WTC11 (cell line): ENCODE measurements at regions not wholly inside any gene's neighbourhood (a gene's known extent, or its start where the extent isn't known, plus 50 kb on each side); places are given as distances from the start of the nearest gene placed in this dataset.

Experiments
- ATAC-seq: fragments of 200-7000 bp; cut with Tn5 transposase; 2 replicates; pipeline ENCODE4 v1.10.0; 2021; ENCODE audit warnings: mild to moderate bottlenecking, moderate library complexity
- CTCF ChIA-PET: fragments of 300-600 bp; sonication (Branson Sonifier 250); formaldehyde crosslinking; loops from one replicate; lab custom pipeline; 2021; ENCODE audit warnings: antibody characterized with exemption; lab: Charles Lee
- POLR2A ChIA-PET: fragments of 350-600 bp; sonication (Branson Sonifier 250); formaldehyde crosslinking; loops from one replicate; lab custom pipeline; 2021; ENCODE audit warnings: antibody characterized with exemption; lab: Charles Lee
- DNase-seq: peaks from one replicate; pipeline ENCODE4 v3.0.0; 2021; ENCODE audit warnings: low spot score
- H3K27ac Mint-ChIP-seq: 2 replicates; pipeline ENCODE4 v1.8.0; 2021; ENCODE audit warnings: mixed read lengths
- H3K27me3 Mint-ChIP-seq: 2 replicates; pipeline ENCODE4 v1.8.0; 2021; ENCODE audit warnings: low read depth, mild to moderate bottlenecking, moderate library complexity, mixed read lengths
- H3K36me3 Mint-ChIP-seq: 2 replicates; pipeline ENCODE4 v1.8.0; 2021; ENCODE audit warnings: mixed read lengths
- H3K4me1 Mint-ChIP-seq: 2 replicates; pipeline ENCODE4 v1.8.0; 2022; ENCODE audit warnings: mixed read lengths
- H3K4me3 Mint-ChIP-seq: 2 replicates; pipeline ENCODE4 v1.8.0; 2021; ENCODE audit warnings: mild to moderate bottlenecking, moderate library complexity, mixed read lengths
- H3K9me3 Mint-ChIP-seq: 2 replicates; pipeline ENCODE4 v1.8.0; 2021; ENCODE audit warnings: mixed read lengths
- CREB1 ChIP-seq: sonication (generic); formaldehyde crosslinking; IDR thresholded peaks from 2 replicates; pipeline ENCODE4 v1.8.0; 2023; ENCODE audit warnings: mild to moderate bottlenecking, missing genetic modification reagents
- EMX1 ChIP-seq: fragments of 250-450 bp; sonication (Bioruptor Pico); IDR thresholded peaks from 2 replicates; pipeline ENCODE4 v1.8.0; 2021; ENCODE audit warnings: mild to moderate bottlenecking
- FOXK1 ChIP-seq: sonication (generic); formaldehyde crosslinking; IDR thresholded peaks from 2 replicates; pipeline ENCODE4 v1.8.0; 2022; ENCODE audit warnings: mild to moderate bottlenecking, moderate library complexity, missing genetic modification reagents
- GRHL2 ChIP-seq: fragments of 250-450 bp; sonication (Bioruptor Pico); IDR thresholded peaks from 2 replicates; pipeline ENCODE4 v1.8.0; 2022; ENCODE audit warnings: mild to moderate bottlenecking, moderate library complexity; ENCODE audit not compliant: insufficient replicate concordance, severe bottlenecking
- OVOL2 ChIP-seq: fragments of 250-450 bp; sonication (Bioruptor Pico); IDR thresholded peaks from 2 replicates; pipeline ENCODE4 v1.9.0; 2021; ENCODE audit warnings: mild to moderate bottlenecking, borderline replicate concordance
- SOX15 ChIP-seq: fragments of 250-450 bp; sonication (Bioruptor Pico); IDR thresholded peaks from 2 replicates; pipeline ENCODE4 v1.9.0; 2021; ENCODE audit warnings: mild to moderate bottlenecking
- TCF7 ChIP-seq: sonication (generic); formaldehyde crosslinking; IDR thresholded peaks from 2 replicates; pipeline ENCODE4 v1.8.0; 2022; ENCODE audit warnings: mild to moderate bottlenecking, low read depth, missing genetic modification reagents, moderate library complexity
- ZNF138 ChIP-seq: sonication (generic); formaldehyde crosslinking; conservative IDR thresholded peaks from 2 replicates; pipeline ENCODE4 v1.8.1; 2022; ENCODE audit warnings: mild to moderate bottlenecking, moderate library complexity, missing genetic modification reagents
- ZNF232 ChIP-seq: sonication (generic); formaldehyde crosslinking; IDR thresholded peaks from 2 replicates; pipeline ENCODE4 v1.8.0; 2022; ENCODE audit warnings: mild to moderate bottlenecking, missing genetic modification reagents
- ZNF396 ChIP-seq: fragments of 250-450 bp; sonication (Bioruptor Pico); IDR thresholded peaks from 2 replicates; pipeline ENCODE4 v1.8.0; 2021; ENCODE audit warnings: mild to moderate bottlenecking, moderate library complexity, borderline replicate concordance
- ZNF512 ChIP-seq: sonication (generic); formaldehyde crosslinking; IDR thresholded peaks from 2 replicates; pipeline ENCODE4 v1.8.1; 2022; ENCODE audit warnings: missing genetic modification reagents, borderline replicate concordance
- TF ChIP-seq, protein P1 (sequence below): sonication (generic); formaldehyde crosslinking; IDR thresholded peaks from 2 replicates; pipeline ENCODE4 v1.8.1; 2023; ENCODE audit warnings: mild to moderate bottlenecking, missing genetic modification reagents, moderate library complexity
- TF ChIP-seq, protein P2 (sequence below): sonication (generic); formaldehyde crosslinking; IDR thresholded peaks from 2 replicates; pipeline ENCODE4 v1.8.1; 2023; ENCODE audit warnings: mild to moderate bottlenecking, missing genetic modification reagents
- TF ChIP-seq, protein P3 (sequence below): sonication (generic); formaldehyde crosslinking; conservative IDR thresholded peaks from 2 replicates; pipeline ENCODE4 v1.8.1; 2022; ENCODE audit warnings: mild to moderate bottlenecking, missing genetic modification reagents
- TF ChIP-seq, protein P4 (sequence below): fragments of 250-450 bp; sonication (Bioruptor Pico); IDR thresholded peaks from 2 replicates; pipeline ENCODE4 v1.8.0; 2021; ENCODE audit warnings: mild to moderate bottlenecking
- TF ChIP-seq, protein P5 (sequence below): fragments of 250-450 bp; sonication (Bioruptor Pico); conservative IDR thresholded peaks from 2 replicates; pipeline ENCODE4 v1.9.0; 2021; ENCODE audit warnings: mild to moderate bottlenecking

GRCh38 chr9:30197453-30197852 lies 2187.0 kb upstream of the ACO1 start:
- no peak overlapping the region for H3K4me3 Mint-ChIP-seq
- peaks cover 18% of the 10 kb centered on the region for H3K9me3 Mint-ChIP-seq
- TF ChIP-seq EMX1 (CRISPR knock-in tag), result no peak
- TF ChIP-seq, protein P1, sequence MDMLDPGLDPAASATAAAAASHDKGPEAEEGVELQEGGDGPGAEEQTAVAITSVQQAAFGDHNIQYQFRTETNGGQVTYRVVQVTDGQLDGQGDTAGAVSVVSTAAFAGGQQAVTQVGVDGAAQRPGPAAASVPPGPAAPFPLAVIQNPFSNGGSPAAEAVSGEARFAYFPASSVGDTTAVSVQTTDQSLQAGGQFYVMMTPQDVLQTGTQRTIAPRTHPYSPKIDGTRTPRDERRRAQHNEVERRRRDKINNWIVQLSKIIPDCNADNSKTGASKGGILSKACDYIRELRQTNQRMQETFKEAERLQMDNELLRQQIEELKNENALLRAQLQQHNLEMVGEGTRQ (CRISPR knock-in tag), result no peak
- TF ChIP-seq ZNF232, result no peak
- TF ChIP-seq ZNF396, result no peak
- TF ChIP-seq, protein P2, sequence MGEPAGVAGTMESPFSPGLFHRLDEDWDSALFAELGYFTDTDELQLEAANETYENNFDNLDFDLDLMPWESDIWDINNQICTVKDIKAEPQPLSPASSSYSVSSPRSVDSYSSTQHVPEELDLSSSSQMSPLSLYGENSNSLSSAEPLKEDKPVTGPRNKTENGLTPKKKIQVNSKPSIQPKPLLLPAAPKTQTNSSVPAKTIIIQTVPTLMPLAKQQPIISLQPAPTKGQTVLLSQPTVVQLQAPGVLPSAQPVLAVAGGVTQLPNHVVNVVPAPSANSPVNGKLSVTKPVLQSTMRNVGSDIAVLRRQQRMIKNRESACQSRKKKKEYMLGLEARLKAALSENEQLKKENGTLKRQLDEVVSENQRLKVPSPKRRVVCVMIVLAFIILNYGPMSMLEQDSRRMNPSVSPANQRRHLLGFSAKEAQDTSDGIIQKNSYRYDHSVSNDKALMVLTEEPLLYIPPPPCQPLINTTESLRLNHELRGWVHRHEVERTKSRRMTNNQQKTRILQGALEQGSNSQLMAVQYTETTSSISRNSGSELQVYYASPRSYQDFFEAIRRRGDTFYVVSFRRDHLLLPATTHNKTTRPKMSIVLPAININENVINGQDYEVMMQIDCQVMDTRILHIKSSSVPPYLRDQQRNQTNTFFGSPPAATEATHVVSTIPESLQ (CRISPR knock-in tag), result no peak
- TF ChIP-seq FOXK1, result no peak
- TF ChIP-seq, protein P3, sequence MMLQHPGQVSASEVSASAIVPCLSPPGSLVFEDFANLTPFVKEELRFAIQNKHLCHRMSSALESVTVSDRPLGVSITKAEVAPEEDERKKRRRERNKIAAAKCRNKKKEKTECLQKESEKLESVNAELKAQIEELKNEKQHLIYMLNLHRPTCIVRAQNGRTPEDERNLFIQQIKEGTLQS (CRISPR knock-in tag), result no peak
- no peak for TF ChIP-seq OVOL2
- TF ChIP-seq, protein P4, sequence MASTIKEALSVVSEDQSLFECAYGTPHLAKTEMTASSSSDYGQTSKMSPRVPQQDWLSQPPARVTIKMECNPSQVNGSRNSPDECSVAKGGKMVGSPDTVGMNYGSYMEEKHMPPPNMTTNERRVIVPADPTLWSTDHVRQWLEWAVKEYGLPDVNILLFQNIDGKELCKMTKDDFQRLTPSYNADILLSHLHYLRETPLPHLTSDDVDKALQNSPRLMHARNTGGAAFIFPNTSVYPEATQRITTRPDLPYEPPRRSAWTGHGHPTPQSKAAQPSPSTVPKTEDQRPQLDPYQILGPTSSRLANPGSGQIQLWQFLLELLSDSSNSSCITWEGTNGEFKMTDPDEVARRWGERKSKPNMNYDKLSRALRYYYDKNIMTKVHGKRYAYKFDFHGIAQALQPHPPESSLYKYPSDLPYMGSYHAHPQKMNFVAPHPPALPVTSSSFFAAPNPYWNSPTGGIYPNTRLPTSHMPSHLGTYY (CRISPR knock-in tag), result no peak
- no peak for TF ChIP-seq GRHL2
- TF ChIP-seq TCF7 (CRISPR knock-in tag), result no peak
- no peak for TF ChIP-seq SOX15 (CRISPR knock-in tag)
- TF ChIP-seq ZNF512 (CRISPR knock-in tag), result no peak
- no peak for TF ChIP-seq CREB1 (CRISPR knock-in tag)
- TF ChIP-seq ZNF138, result no peak
- TF ChIP-seq, protein P5, sequence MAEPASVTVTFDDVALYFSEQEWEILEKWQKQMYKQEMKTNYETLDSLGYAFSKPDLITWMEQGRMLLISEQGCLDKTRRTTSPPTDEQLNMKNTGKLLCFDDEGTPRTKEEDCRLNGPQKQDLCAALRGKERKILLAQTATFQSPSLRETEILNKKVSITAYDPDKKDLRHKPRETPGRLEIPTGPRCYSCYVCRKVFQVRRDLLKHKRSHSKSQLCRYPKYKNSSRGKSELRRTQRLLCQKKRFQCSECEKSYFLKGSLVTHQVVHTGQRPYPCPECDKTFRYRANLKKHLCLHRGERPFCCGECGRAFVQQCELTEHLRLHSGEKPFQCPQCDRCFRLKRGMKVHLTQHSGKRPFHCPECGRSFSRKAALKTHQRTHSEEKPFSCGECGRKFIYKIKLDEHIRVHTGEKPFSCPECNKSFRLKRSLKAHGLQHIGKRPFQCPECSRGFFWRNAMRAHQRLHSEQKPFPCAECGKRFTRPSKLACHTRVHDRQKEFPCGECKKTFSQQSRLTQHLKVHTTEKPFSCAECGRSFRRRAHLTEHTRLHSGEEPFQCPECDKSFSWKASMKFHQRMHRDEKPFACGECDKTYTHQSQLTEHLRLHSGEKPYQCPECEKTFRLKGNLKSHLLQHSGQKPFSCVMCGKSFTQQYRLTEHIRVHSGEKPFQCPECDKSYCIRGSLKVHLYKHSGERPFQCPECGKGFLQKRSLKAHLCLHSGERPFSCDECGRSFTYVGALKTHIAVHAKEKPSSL (CRISPR knock-in tag), result no peak
- H3K27me3 Mint-ChIP-seq, result no peaks in the 10 kb centered on the region; the same call in 1 of the 2 replicates
- ATAC-seq (no peak), DNase-seq (no peak)
- H3K27ac Mint-ChIP-seq, result no peak overlapping the region
- POLR2A ChIA-PET, result no interaction called here
- no peaks in the 10 kb centered on the region for H3K4me1 Mint-ChIP-seq
- CTCF ChIA-PET, result no interaction called here
- H3K36me3 Mint-ChIP-seq, result peaks cover 16% of the 10 kb centered on the region

- no peaks in the 10 kb centered on the region for H3K4me1 Mint-ChIP-seq
- CTCF ChIA-PET, result no interaction called here
Measured at GRCh38 chr9:30197954-30198353, 2186.5 kb upstream of the ACO1 start.

More at GRCh38 chr9:30197954-30198353, 2186.5 kb upstream of the ACO1 start:
- no peak overlapping the region for H3K27ac Mint-ChIP-seq
- ATAC-seq (no peak), DNase-seq (no peak)
- POLR2A ChIA-PET, result no interaction called here
- TF ChIP-seq ZNF512 (CRISPR knock-in tag), result no peak
- no peak overlapping the region for H3K4me3 Mint-ChIP-seq
- H3K27me3 Mint-ChIP-seq, result no peaks in the 10 kb centered on the region; the same call in 1 of the 2 replicates
- peaks cover 16% of the 10 kb centered on the region for H3K36me3 Mint-ChIP-seq
- peaks cover 18% of the 10 kb centered on the region for H3K9me3 Mint-ChIP-seq
